GM19035 (cell line): ENCODE measurements at regions not wholly inside any gene's neighbourhood (a gene's known extent, or its start where the extent isn't known, plus 50 kb on each side); places are given as distances from the start of the nearest gene placed in this dataset.
"Not testable (repeated sequence)": the region's sequence is repeated elsewhere in the genome, so short reads cannot be mapped to it uniquely, and the experiment has no call there.

Experiments used
- ATAC-seq: cut with Tn5 transposase; IDR thresholded peaks from one replicate; pipeline ENCODE4 v1.9.1; 2021; ENCODE audit not compliant: unreplicated experiment

GRCh38 chr15:62657501-62657900 lies 385.0 kb upstream of the TPM1 start:
- ATAC-seq = not testable (repeated sequence)

- no peak for ATAC-seq
Measured at GRCh38 chr15:62658498-62658897, 384.0 kb upstream of the TPM1 start.

GRCh38 chr15:62663547-62663946 lies 379.0 kb upstream of the TPM1 start:
- ATAC-seq = no peak

GRCh38 chr15:62665449-62665848 lies 377.1 kb upstream of the TPM1 start:
- no peak for ATAC-seq

- no peak for ATAC-seq
Measured at GRCh38 chr15:62666046-62666445, 376.5 kb upstream of the TPM1 start.

- ATAC-seq = no peak
Measured at GRCh38 chr15:62672268-62672667, 370.3 kb upstream of the TPM1 start.

GRCh38 chr15:62676891-62677290 lies 365.7 kb upstream of the TPM1 start:
- ATAC-seq = no peak

GRCh38 chr15:62681939-62682896 lies 360.3 kb upstream of the TPM1 start:
- no peak for ATAC-seq

- not testable (repeated sequence) for ATAC-seq
Measured at GRCh38 chr15:62683192-62683591, 359.4 kb upstream of the TPM1 start.

GRCh38 chr15:62684123-62684808 lies 358.3 kb upstream of the TPM1 start:
- ATAC-seq = no peak

- no peak for ATAC-seq
Measured at GRCh38 chr15:62691008-62691407, 351.5 kb upstream of the TPM1 start.

- ATAC-seq = no peak
Measured at GRCh38 chr15:62697636-62698035, 344.9 kb upstream of the TPM1 start.

- ATAC-seq = no peak
Measured at GRCh38 chr15:62698646-62699045, 343.9 kb upstream of the TPM1 start.

- no peak for ATAC-seq
Measured at GRCh38 chr15:62706317-62706716, 336.2 kb upstream of the TPM1 start.

GRCh38 chr15:62708470-62708869 lies 334.1 kb upstream of the TPM1 start:
- no peak for ATAC-seq

GRCh38 chr15:62709261-62709660 lies 333.3 kb upstream of the TPM1 start:
- ATAC-seq = no peak

- no peak for ATAC-seq
Measured at GRCh38 chr15:62711691-62712454, 330.7 kb upstream of the TPM1 start.

- no peak for ATAC-seq
Measured at GRCh38 chr15:62712455-62712839, 330.1 kb upstream of the TPM1 start.

GRCh38 chr15:62715946-62716345 lies 326.6 kb upstream of the TPM1 start:
- no peak for ATAC-seq

GRCh38 chr15:62717496-62717895 lies 325.1 kb upstream of the TPM1 start:
- no peak for ATAC-seq

- ATAC-seq = no peak
Measured at GRCh38 chr15:62719316-62719715, 323.2 kb upstream of the TPM1 start.
